HepG2 (cell line): ENCODE measurements at regions not wholly inside any gene's neighbourhood (a gene's known extent, or its start where the extent isn't known, plus 50 kb on each side); places are given as distances from the start of the nearest gene placed in this dataset.

Experiments
- MLX ChIP-seq: IDR thresholded peaks from 2 replicates; pipeline ENCODE4 v1.6.1; 2016
- POLR2A ChIP-seq, 2 experiments: IDR thresholded peaks; 2 replicates each; pipeline ENCODE4 v1.6.1; 2011; ENCODE audit warnings: low read depth in 2 of 2, low read length in 2 of 2, mild to moderate bottlenecking in 1 of 2, moderate library complexity in 1 of 2; ENCODE audit not compliant: insufficient read depth in 1 of 2
- POLR2AphosphoS5 ChIP-seq: IDR thresholded peaks from 2 replicates; pipeline ENCODE4 v1.6.1; 2012; ENCODE audit warnings: low read depth, low read length
- ZNF251 ChIP-seq: sonication (generic); formaldehyde crosslinking; IDR thresholded peaks from 2 replicates; pipeline ENCODE4 v1.9.0; 2021; ENCODE audit warnings: mild to moderate bottlenecking, missing genetic modification reagents
- ZNF484 ChIP-seq: sonication (generic); formaldehyde crosslinking; IDR thresholded peaks from 2 replicates; pipeline ENCODE4 v1.5.1; 2020; ENCODE audit warnings: mild to moderate bottlenecking, low read depth, missing genetic modification reagents, borderline replicate concordance
- ZNF687 ChIP-seq: sonication (generic); formaldehyde crosslinking; IDR thresholded peaks from 2 replicates; pipeline ENCODE4 v1.5.1; 2020; ENCODE audit warnings: mild to moderate bottlenecking, missing genetic modification reagents, moderate library complexity
- ZSCAN5A ChIP-seq: sonication (generic); formaldehyde crosslinking; IDR thresholded peaks from 2 replicates; pipeline ENCODE4 v1.8.0; 2022; ENCODE audit warnings: mild to moderate bottlenecking, missing genetic modification reagents, borderline replicate concordance

- TF ChIP-seq POLR2A (IDR thresholded peaks at IDR 0.05; ENCODE audit: insufficient read depth in 1 of 2, low read depth in 2 of 2, low read length in 2 of 2) (no peak), ZNF251 (no peak), MLX (no peak), POLR2AphosphoS5 (no peak), ZNF687 (no peak), ZNF484 (CRISPR knock-in tag) (no peak), ZSCAN5A (CRISPR knock-in tag) (no peak)
Observed at GRCh38 chr2:142650601-142651000, 226.9 kb upstream of the KYNU start.
